ENCODE measurements at regions not wholly inside any gene's neighbourhood (a gene's known extent, or its start where the extent isn't known, plus 50 kb on each side); places are given as distances from the start of the nearest gene placed in this dataset.
A peak's percentile ranks its signal among the peaks of the same experiment; 100 is the strongest.

GRCh38 chr2:195513119-195513518, 143.9 kb upstream of the SLC39A10 start:
- H3K36me3 ChIP-seq (ENCODE audit: insufficient read depth, low read length): no peaks in the 10 kb centered on the region
- no peak for TF ChIP-seq CTCF (IDR thresholded peaks at IDR 0.05; ENCODE audit: extremely low read depth, low read depth, low read length)
- H2AFZ ChIP-seq (ENCODE audit: low read length): peak overlapping the region; percentile 56
- H3K79me2 ChIP-seq (ENCODE audit: insufficient read depth, low read length): no peaks in the 10 kb centered on the region
- H3K27me3 ChIP-seq (ENCODE audit: insufficient read depth, low read length): no peaks in the 10 kb centered on the region
- H4K20me1 ChIP-seq (ENCODE audit: insufficient read depth, low read length): no peaks in the 10 kb centered on the region
- no peak overlapping the region for H3K4me2 ChIP-seq (ENCODE audit: insufficient read depth, low read length)
- no peaks in the 10 kb centered on the region for H3K4me1 ChIP-seq (ENCODE audit: insufficient read depth, low read length)
- no peak overlapping the region for H3K4me3 ChIP-seq (ENCODE audit: insufficient read depth, low read length)
- no peaks in the 10 kb centered on the region for H3K9me3 ChIP-seq (ENCODE audit: low read depth, low read length)
- H3K27ac ChIP-seq (ENCODE audit: low read depth, low read length): no peak overlapping the region
- no peak for DNase-seq (ENCODE audit: insufficient read length, low spot score, missing footprints)

GRCh38 chr2:195509551-195509950, 147.5 kb upstream of the SLC39A10 start:
- no peaks in the 10 kb centered on the region for H3K79me2 ChIP-seq (ENCODE audit: insufficient read depth, low read length)
- H3K4me3 ChIP-seq (ENCODE audit: insufficient read depth, low read length): no peak overlapping the region
- H3K9me3 ChIP-seq (ENCODE audit: low read depth, low read length): no peaks in the 10 kb centered on the region
- no peak overlapping the region for H2AFZ ChIP-seq (ENCODE audit: low read length)
- no peaks in the 10 kb centered on the region for H4K20me1 ChIP-seq (ENCODE audit: insufficient read depth, low read length)
- no peak overlapping the region for H3K27ac ChIP-seq (ENCODE audit: low read depth, low read length)
- no peaks in the 10 kb centered on the region for H3K4me1 ChIP-seq (ENCODE audit: insufficient read depth, low read length)
- H3K4me2 ChIP-seq (ENCODE audit: insufficient read depth, low read length): no peak overlapping the region
- no peak for TF ChIP-seq CTCF (IDR thresholded peaks at IDR 0.05; ENCODE audit: extremely low read depth, low read depth, low read length)
- no peak for DNase-seq (ENCODE audit: insufficient read length, low spot score, missing footprints)
- H3K36me3 ChIP-seq (ENCODE audit: insufficient read depth, low read length): no peaks in the 10 kb centered on the region
- H3K27me3 ChIP-seq (ENCODE audit: insufficient read depth, low read length): no peaks in the 10 kb centered on the region

GRCh38 chr2:195508139-195508455, 148.9 kb upstream of the SLC39A10 start:
- Histone ChIP-seq H3K79me2 (ENCODE audit: insufficient read depth, low read length) (no peaks in the 10 kb centered on the region), H4K20me1 (ENCODE audit: insufficient read depth, low read length) (no peaks in the 10 kb centered on the region), H3K36me3 (ENCODE audit: insufficient read depth, low read length) (no peaks in the 10 kb centered on the region), H3K27me3 (ENCODE audit: insufficient read depth, low read length) (no peaks in the 10 kb centered on the region), H3K27ac (ENCODE audit: low read depth, low read length) (no peak overlapping the region), H3K4me3 (ENCODE audit: insufficient read depth, low read length) (no peak overlapping the region), H3K9me3 (ENCODE audit: low read depth, low read length) (no peaks in the 10 kb centered on the region), H3K4me2 (ENCODE audit: insufficient read depth, low read length) (no peak overlapping the region), H3K4me1 (ENCODE audit: insufficient read depth, low read length) (no peaks in the 10 kb centered on the region), H2AFZ (ENCODE audit: low read length) (no peak overlapping the region)
- DNase-seq (ENCODE audit: insufficient read length, low spot score, missing footprints): no peak
- TF ChIP-seq CTCF (IDR thresholded peaks at IDR 0.05; ENCODE audit: extremely low read depth, low read depth, low read length): no peak

GRCh38 chr2:195507447-195508138, 149.4 kb upstream of the SLC39A10 start:
- Histone ChIP-seq H3K36me3 (ENCODE audit: insufficient read depth, low read length) (no peaks in the 10 kb centered on the region), H3K27ac (ENCODE audit: low read depth, low read length) (no peak overlapping the region), H3K4me3 (ENCODE audit: insufficient read depth, low read length) (no peak overlapping the region), H3K4me1 (ENCODE audit: insufficient read depth, low read length) (no peaks in the 10 kb centered on the region), H3K79me2 (ENCODE audit: insufficient read depth, low read length) (no peaks in the 10 kb centered on the region), H3K9me3 (ENCODE audit: low read depth, low read length) (no peaks in the 10 kb centered on the region), H3K4me2 (ENCODE audit: insufficient read depth, low read length) (no peak overlapping the region), H2AFZ (ENCODE audit: low read length) (no peak overlapping the region), H4K20me1 (ENCODE audit: insufficient read depth, low read length) (no peaks in the 10 kb centered on the region), H3K27me3 (ENCODE audit: insufficient read depth, low read length) (no peaks in the 10 kb centered on the region)
- no peak for DNase-seq (ENCODE audit: insufficient read length, low spot score, missing footprints)
- TF ChIP-seq CTCF (IDR thresholded peaks at IDR 0.05; ENCODE audit: extremely low read depth, low read depth, low read length): no peak

All from osteoblast (primary cell).